Tibial nerve (tissue), 4 donors: ENCODE measurements at regions not wholly inside any gene's neighbourhood (a gene's known extent, or its start where the extent isn't known, plus 50 kb on each side); places are given as distances from the start of the nearest gene placed in this dataset.

Source experiments
- CTCF ChIP-seq, 5 experiments: fragments of 200-600 bp in 3 of 5; fragments of 450-650 bp in 2 of 5; sonication (generic) in 3 of 5; IDR thresholded peaks; one replicate each; pipeline ENCODE4 v1.5.1; 2016 to 2019; ENCODE audit warnings: antibody characterized with exemption in 5 of 5, mild to moderate bottlenecking in 3 of 5, moderate library complexity in 2 of 5
- EP300 ChIP-seq, 2 donors: sonication (generic); formaldehyde crosslinking; IDR thresholded peaks; one replicate each; pipeline ENCODE4 v1.6.1; 2017; ENCODE audit warnings: antibody characterized with exemption in 2 of 2, mild to moderate bottlenecking in 1 of 2

DNA sequence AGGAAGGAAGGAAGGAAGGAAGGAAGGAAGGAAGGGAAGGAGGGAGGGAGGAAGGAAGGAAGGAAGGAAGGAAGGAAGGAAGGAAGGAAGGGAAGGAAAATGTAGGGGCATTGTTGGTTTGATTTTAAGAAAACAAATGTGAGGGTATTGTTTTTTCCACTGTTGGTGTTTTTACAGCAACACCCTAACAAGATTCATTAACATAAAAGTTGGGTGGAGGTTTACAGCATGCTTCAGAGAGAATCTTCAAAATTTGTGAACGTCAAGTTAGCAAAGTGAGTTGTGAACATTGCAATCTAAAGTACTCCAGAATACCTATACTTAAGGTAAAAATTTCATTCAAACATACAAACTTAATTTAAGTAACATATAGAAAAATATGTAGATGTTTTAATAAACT is 200.2 kb upstream of the ID4 start:
- TF ChIP-seq CTCF (IDR thresholded peaks at IDR 0.05): no peak
- no peak for TF ChIP-seq EP300 (IDR thresholded peaks at IDR 0.05)
